WTC11 (cell line): ENCODE measurements at regions not wholly inside any gene's neighbourhood (a gene's known extent, or its start where the extent isn't known, plus 50 kb on each side); places are given as distances from the start of the nearest gene placed in this dataset.
"Not testable (repeated sequence)": the region's sequence is repeated elsewhere in the genome, so short reads cannot be mapped to it uniquely, and the experiment has no call there.

ENCODE experiments used
- ATAC-seq: fragments of 200-7000 bp; cut with Tn5 transposase; 2 replicates; pipeline ENCODE4 v1.10.0; 2021; ENCODE audit warnings: mild to moderate bottlenecking, moderate library complexity
- CTCF ChIA-PET: fragments of 300-600 bp; sonication (Branson Sonifier 250); formaldehyde crosslinking; loops from one replicate; lab custom pipeline; 2021; ENCODE audit warnings: antibody characterized with exemption; lab: Charles Lee
- POLR2A ChIA-PET: fragments of 350-600 bp; sonication (Branson Sonifier 250); formaldehyde crosslinking; loops from one replicate; lab custom pipeline; 2021; ENCODE audit warnings: antibody characterized with exemption; lab: Charles Lee
- DNase-seq: peaks from one replicate; pipeline ENCODE4 v3.0.0; 2021; ENCODE audit warnings: low spot score
- H3K27ac Mint-ChIP-seq: 2 replicates; pipeline ENCODE4 v1.8.0; 2021; ENCODE audit warnings: mixed read lengths
- H3K27me3 Mint-ChIP-seq: 2 replicates; pipeline ENCODE4 v1.8.0; 2021; ENCODE audit warnings: low read depth, mild to moderate bottlenecking, moderate library complexity, mixed read lengths
- H3K36me3 Mint-ChIP-seq: 2 replicates; pipeline ENCODE4 v1.8.0; 2021; ENCODE audit warnings: mixed read lengths
- H3K4me1 Mint-ChIP-seq: 2 replicates; pipeline ENCODE4 v1.8.0; 2022; ENCODE audit warnings: mixed read lengths
- H3K4me3 Mint-ChIP-seq: 2 replicates; pipeline ENCODE4 v1.8.0; 2021; ENCODE audit warnings: mild to moderate bottlenecking, moderate library complexity, mixed read lengths
- H3K9me3 Mint-ChIP-seq: 2 replicates; pipeline ENCODE4 v1.8.0; 2021; ENCODE audit warnings: mixed read lengths
- CBFB ChIP-seq: sonication (generic); formaldehyde crosslinking; IDR thresholded peaks from 2 replicates; pipeline ENCODE4 v1.8.1; 2022; ENCODE audit warnings: mild to moderate bottlenecking, low read depth, missing genetic modification reagents
- CTCF ChIP-seq: fragments of 200-600 bp; IDR thresholded peaks from 2 replicates; pipeline ENCODE4 v1.8.0; 2022; ENCODE audit warnings: antibody characterized with exemption
- ERG ChIP-seq: fragments of 250-450 bp; sonication (Bioruptor Pico); IDR thresholded peaks from 2 replicates; pipeline ENCODE4 v1.8.0; 2021; ENCODE audit warnings: mild to moderate bottlenecking
- GRHL2 ChIP-seq: fragments of 250-450 bp; sonication (Bioruptor Pico); IDR thresholded peaks from 2 replicates; pipeline ENCODE4 v1.8.0; 2022; ENCODE audit warnings: mild to moderate bottlenecking, moderate library complexity; ENCODE audit not compliant: insufficient replicate concordance, severe bottlenecking
- HMGA2 ChIP-seq: fragments of 250-450 bp; sonication (Bioruptor Pico); IDR thresholded peaks from 2 replicates; pipeline ENCODE4 v1.4.0; 2021; ENCODE audit warnings: mild to moderate bottlenecking, moderate library complexity
- JAZF1 ChIP-seq: fragments of 250-450 bp; sonication (Bioruptor Pico); IDR thresholded peaks from 2 replicates; pipeline ENCODE4 v1.9.0; 2021; ENCODE audit warnings: moderate library complexity, mild to moderate bottlenecking, inconsistent platforms
- KAT7 ChIP-seq: sonication (generic); formaldehyde crosslinking; IDR thresholded peaks from 2 replicates; pipeline ENCODE4 v1.8.1; 2023; ENCODE audit warnings: missing genetic modification reagents, mild to moderate bottlenecking, borderline replicate concordance
- MYBL2 ChIP-seq: sonication (generic); formaldehyde crosslinking; IDR thresholded peaks from 2 replicates; pipeline ENCODE4 v1.8.1; 2023; ENCODE audit warnings: mild to moderate bottlenecking, moderate library complexity, missing genetic modification reagents
- USF2 ChIP-seq: sonication (generic); formaldehyde crosslinking; IDR thresholded peaks from 2 replicates; pipeline ENCODE4 v1.8.1; 2023; ENCODE audit warnings: mild to moderate bottlenecking, missing genetic modification reagents, moderate library complexity
- ZNF138 ChIP-seq: sonication (generic); formaldehyde crosslinking; conservative IDR thresholded peaks from 2 replicates; pipeline ENCODE4 v1.8.1; 2022; ENCODE audit warnings: mild to moderate bottlenecking, moderate library complexity, missing genetic modification reagents
- ZNF263 ChIP-seq: sonication (generic); formaldehyde crosslinking; IDR thresholded peaks from 2 replicates; pipeline ENCODE4 v1.8.1; 2022; ENCODE audit warnings: low read depth, mild to moderate bottlenecking, moderate library complexity, missing genetic modification reagents
- ZNF416 ChIP-seq: fragments of 250-450 bp; sonication (Bioruptor Pico); IDR thresholded peaks from 2 replicates; pipeline ENCODE4 v1.9.0; 2021; ENCODE audit warnings: mild to moderate bottlenecking, inconsistent platforms
- TF ChIP-seq, protein P1 (sequence below): sonication (generic); formaldehyde crosslinking; IDR thresholded peaks from 2 replicates; pipeline ENCODE4 v1.8.0; 2022; ENCODE audit warnings: mild to moderate bottlenecking, missing genetic modification reagents
- TF ChIP-seq, protein P2 (sequence below): sonication (generic); formaldehyde crosslinking; IDR thresholded peaks from 2 replicates; pipeline ENCODE4 v1.8.1; 2023; ENCODE audit warnings: mild to moderate bottlenecking, moderate library complexity, missing genetic modification reagents

DNA sequence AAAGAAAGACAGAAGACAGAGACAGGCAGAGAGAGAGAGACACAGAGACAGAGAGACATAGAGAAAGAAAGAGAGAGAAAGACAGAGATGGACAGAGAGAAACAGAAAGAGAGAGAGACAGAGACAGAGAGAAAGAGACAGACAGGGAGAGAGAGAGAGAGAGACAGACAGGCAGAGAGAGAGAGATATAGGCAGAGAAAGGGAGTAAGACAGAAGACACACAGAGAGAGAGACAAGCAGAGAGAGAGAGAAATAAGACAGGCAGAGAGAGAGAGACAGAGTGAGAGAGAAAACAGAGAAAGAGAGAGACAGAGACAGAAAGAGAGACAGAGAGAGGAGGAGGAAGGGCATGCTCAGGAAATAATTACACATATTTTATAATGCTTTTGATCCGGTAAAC is 758.3 kb upstream of the DEFB115 start:
- no peak for ATAC-seq
- no peak for DNase-seq
- no peak overlapping the region for H3K27ac Mint-ChIP-seq
- CTCF ChIA-PET = no interaction called here
- no peaks in the 10 kb centered on the region for H3K36me3 Mint-ChIP-seq
- peaks cover under 1% of the 10 kb centered on the region; the same call in 1 of the 2 replicates for H3K9me3 Mint-ChIP-seq
- peaks cover 4% of the 10 kb centered on the region for H3K4me1 Mint-ChIP-seq
- POLR2A ChIA-PET = no interaction called here
- no peak overlapping the region for H3K4me3 Mint-ChIP-seq
- no peak for TF ChIP-seq JAZF1 (CRISPR knock-in tag)
- TF ChIP-seq ZNF416 (CRISPR knock-in tag) = no peak
- no peak for TF ChIP-seq ZNF138 (CRISPR knock-in tag)
- TF ChIP-seq CBFB (CRISPR knock-in tag) = no peak
- no peak for TF ChIP-seq GRHL2
- no peaks in the 10 kb centered on the region for H3K27me3 Mint-ChIP-seq

- peak; percentile 67 for DNase-seq
- CTCF ChIA-PET, ATAC-seq, H3K9me3 Mint-ChIP-seq, POLR2A ChIA-PET, H3K36me3 Mint-ChIP-seq, H3K27ac Mint-ChIP-seq, H3K4me1 Mint-ChIP-seq, H3K27me3 Mint-ChIP-seq, H3K4me3 Mint-ChIP-seq: not testable (repeated sequence)
These were observed 757.6 kb upstream of the DEFB115 start for GRCh38 chr20:30499716-30500446.

DNA sequence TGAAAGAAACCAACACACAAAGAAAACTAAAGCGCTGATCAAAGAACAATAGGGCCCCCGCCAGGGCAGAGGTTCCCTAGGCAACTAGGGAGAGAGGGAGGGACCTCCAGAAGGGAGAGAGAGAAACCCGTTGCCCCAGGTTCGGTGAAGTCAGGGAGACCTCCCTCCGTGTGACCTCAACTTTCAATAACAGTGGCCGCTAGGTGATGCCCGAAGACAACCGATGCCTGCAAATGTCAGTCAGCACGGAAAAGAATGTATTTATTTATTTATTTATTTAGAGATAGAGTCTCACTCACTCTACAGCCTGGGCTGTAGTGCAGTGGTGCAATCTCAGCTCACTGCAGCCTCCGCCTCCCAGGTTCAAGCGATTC is 757.0 kb upstream of the DEFB115 start:
- H3K9me3 Mint-ChIP-seq, H3K36me3 Mint-ChIP-seq, H3K27me3 Mint-ChIP-seq, CTCF ChIA-PET, POLR2A ChIA-PET, H3K27ac Mint-ChIP-seq, H3K4me1 Mint-ChIP-seq, H3K4me3 Mint-ChIP-seq: not testable (repeated sequence)
- peak; percentile 36; the same call in 1 of the 2 replicates for TF ChIP-seq CTCF
- ATAC-seq (peak; percentile 75), DNase-seq (peak; percentile 89)

GRCh38 chr20:30500829-30501440 is 756.5 kb upstream of the DEFB115 start:
- H3K27ac Mint-ChIP-seq = no peak overlapping the region
- DNase-seq = no peak
- peaks cover 8% of the 10 kb centered on the region for H3K4me1 Mint-ChIP-seq
- TF ChIP-seq, protein P1, sequence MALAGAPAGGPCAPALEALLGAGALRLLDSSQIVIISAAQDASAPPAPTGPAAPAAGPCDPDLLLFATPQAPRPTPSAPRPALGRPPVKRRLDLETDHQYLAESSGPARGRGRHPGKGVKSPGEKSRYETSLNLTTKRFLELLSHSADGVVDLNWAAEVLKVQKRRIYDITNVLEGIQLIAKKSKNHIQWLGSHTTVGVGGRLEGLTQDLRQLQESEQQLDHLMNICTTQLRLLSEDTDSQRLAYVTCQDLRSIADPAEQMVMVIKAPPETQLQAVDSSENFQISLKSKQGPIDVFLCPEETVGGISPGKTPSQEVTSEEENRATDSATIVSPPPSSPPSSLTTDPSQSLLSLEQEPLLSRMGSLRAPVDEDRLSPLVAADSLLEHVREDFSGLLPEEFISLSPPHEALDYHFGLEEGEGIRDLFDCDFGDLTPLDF (CRISPR knock-in tag) = no peak
- TF ChIP-seq ZNF263 (CRISPR knock-in tag) (no peak), MYBL2 (CRISPR knock-in tag) (no peak), USF2 (no peak), KAT7 (CRISPR knock-in tag) (no peak), HMGA2 (CRISPR knock-in tag) (no peak), ZNF416 (CRISPR knock-in tag) (no peak), ERG (CRISPR knock-in tag) (no peak)
- TF ChIP-seq, protein P2, sequence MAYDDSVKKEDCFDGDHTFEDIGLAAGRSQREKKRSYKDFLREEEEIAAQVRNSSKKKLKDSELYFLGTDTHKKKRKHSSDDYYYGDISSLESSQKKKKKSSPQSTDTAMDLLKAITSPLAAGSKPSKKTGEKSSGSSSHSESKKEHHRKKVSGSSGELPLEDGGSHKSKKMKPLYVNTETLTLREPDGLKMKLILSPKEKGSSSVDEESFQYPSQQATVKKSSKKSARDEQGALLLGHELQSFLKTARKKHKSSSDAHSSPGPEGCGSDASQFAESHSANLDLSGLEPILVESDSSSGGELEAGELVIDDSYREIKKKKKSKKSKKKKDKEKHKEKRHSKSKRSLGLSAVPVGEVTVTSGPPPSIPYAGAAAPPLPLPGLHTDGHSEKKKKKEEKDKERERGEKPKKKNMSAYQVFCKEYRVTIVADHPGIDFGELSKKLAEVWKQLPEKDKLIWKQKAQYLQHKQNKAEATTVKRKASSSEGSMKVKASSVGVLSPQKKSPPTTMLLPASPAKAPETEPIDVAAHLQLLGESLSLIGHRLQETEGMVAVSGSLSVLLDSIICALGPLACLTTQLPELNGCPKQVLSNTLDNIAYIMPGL (CRISPR knock-in tag) = no peak
- TF ChIP-seq, all 79 proteins: peak for 0
- Mint-ChIP-seq H3K4me3 (no peak overlapping the region), H3K9me3 (no peaks in the 10 kb centered on the region), H3K36me3 (no peaks in the 10 kb centered on the region), H3K27me3 (no peaks in the 10 kb centered on the region)
- ATAC-seq = no peak
- ChIA-PET CTCF (no interaction called here), POLR2A (no interaction called here)
